ENCODE measurements at regions not wholly inside any gene's neighbourhood (a gene's known extent, or its start where the extent isn't known, plus 50 kb on each side); places are given as distances from the start of the nearest gene placed in this dataset.

GRCh38 chr1:34619256-34619655 lies 135.6 kb upstream of the GJB5 start:
- no peaks in the 10 kb centered on the region for H3K4me1 ChIP-seq
- H3K9me3 ChIP-seq: no peaks in the 10 kb centered on the region
- H3K27me3 ChIP-seq (ENCODE audit: insufficient read depth in 3 of 3, low read length in 2 of 3): peaks cover 0 to 28% (median 8%) of the 10 kb centered on the region in 3 donors
- H3K4me3 ChIP-seq: no peak overlapping the region
- TF ChIP-seq CTCF (IDR thresholded peaks at IDR 0.05): no peak
- 72 to 79% (median 75%) methylated on average over 4 of the region's 4 CpGs for WGBS, 3 donors
- ATAC-seq (no peak), DNase-seq (no peak)
- no peaks in the 10 kb centered on the region for H3K36me3 ChIP-seq (ENCODE audit: insufficient read depth in 1 of 2, low read depth in 1 of 2)
- intact Hi-C loops (cut with DNase I): no loop called here
- no peak overlapping the region for H3K27ac ChIP-seq

- no peak for TF ChIP-seq CTCF (IDR thresholded peaks at IDR 0.05)
- Histone ChIP-seq H3K36me3 (ENCODE audit: insufficient read depth in 1 of 2, low read depth in 1 of 2) (no peaks in the 10 kb centered on the region), H3K9me3 (no peaks in the 10 kb centered on the region), H3K4me1 (no peaks in the 10 kb centered on the region), H3K4me3 (no peak overlapping the region), H3K27ac (no peak overlapping the region), H3K27me3 (ENCODE audit: insufficient read depth in 3 of 3, low read length in 2 of 3) (peaks cover 0 to 27% (median 8%) of the 10 kb centered on the region in 3 donors)
- WGBS, 3 donors: 59 to 70% (median 65%) methylated on average over 4 of the region's 4 CpGs
- ATAC-seq: no peak
- no peak for DNase-seq
- intact Hi-C loops (cut with DNase I): no loop called here
Measured at GRCh38 chr1:34621916-34622315, 132.9 kb upstream of the GJB5 start.

- no peak for DNase-seq
- no peak for TF ChIP-seq CTCF (IDR thresholded peaks at IDR 0.05)
- intact Hi-C loops (cut with DNase I): no loop called here
Measured at GRCh38 chr1:34625521-34626015, 129.3 kb upstream of the GJB5 start.

GRCh38 chr1:34627465-34628240 lies 127.2 kb upstream of the GJB5 start:
- Histone ChIP-seq H3K4me3 (no peak overlapping the region), H3K27ac (no peak overlapping the region), H3K36me3 (ENCODE audit: insufficient read depth in 1 of 2, low read depth in 1 of 2) (no peaks in the 10 kb centered on the region), H3K9me3 (no peaks in the 10 kb centered on the region), H3K27me3 (ENCODE audit: insufficient read depth in 3 of 3, low read length in 2 of 3) (peaks cover 0 to 8% (median 0%) of the 10 kb centered on the region in 3 donors), H3K4me1 (no peaks in the 10 kb centered on the region)
- 64 to 65% (median 64%) methylated on average over 10 of the region's 10 CpGs for WGBS, 3 donors
- no peak for TF ChIP-seq CTCF (IDR thresholded peaks at IDR 0.05)
- DNase-seq: no peak
- intact Hi-C loops (cut with DNase I): no loop called here
- ATAC-seq: no peak

More at GRCh38 chr1:34625521-34626015, 129.3 kb upstream of the GJB5 start:
- Histone ChIP-seq H3K9me3 (no peaks in the 10 kb centered on the region), H3K4me1 (no peaks in the 10 kb centered on the region), H3K4me3 (no peak overlapping the region), H3K27ac (no peak overlapping the region), H3K27me3 (ENCODE audit: insufficient read depth in 3 of 3, low read length in 2 of 3) (peaks cover 0 to 8% (median 0%) of the 10 kb centered on the region in 3 donors), H3K36me3 (ENCODE audit: insufficient read depth in 1 of 2, low read depth in 1 of 2) (no peaks in the 10 kb centered on the region)
- 57 to 62% (median 57%) methylated on average over 6 of the region's 6 CpGs for WGBS, 3 donors
- no peak for ATAC-seq
